HG02798 (cell line): ENCODE measurements at regions not wholly inside any gene's neighbourhood (a gene's known extent, or its start where the extent isn't known, plus 50 kb on each side); places are given as distances from the start of the nearest gene placed in this dataset.
"Not testable (repeated sequence)": the region's sequence is repeated elsewhere in the genome, so short reads cannot be mapped to it uniquely, and the experiment has no call there.

Source experiments
- ATAC-seq: cut with Tn5 transposase; IDR thresholded peaks from one replicate; pipeline ENCODE4 v1.9.1; 2021; ENCODE audit warnings: mild to moderate bottlenecking; ENCODE audit not compliant: unreplicated experiment, poor library complexity

DNA sequence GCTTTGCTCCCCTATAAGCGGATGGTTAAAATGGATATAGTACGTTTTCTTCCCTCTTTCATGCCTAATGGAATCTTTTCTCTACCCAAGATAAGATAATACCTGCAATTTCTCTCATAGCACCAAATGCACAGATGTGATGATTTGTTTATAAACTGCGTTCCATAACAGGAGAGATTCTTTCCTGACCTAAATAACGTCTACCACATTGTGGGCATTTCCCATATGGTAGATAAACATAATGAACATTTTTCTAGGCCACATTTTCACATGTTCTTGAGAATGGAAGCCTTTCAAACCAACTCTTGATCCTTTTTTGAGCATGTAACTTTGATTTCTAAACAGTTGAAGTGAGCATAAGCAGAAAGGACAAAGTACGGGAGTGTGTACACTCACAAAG is 448.5 kb downstream of the CSNK1G3 start:
- no peak for ATAC-seq

DNA sequence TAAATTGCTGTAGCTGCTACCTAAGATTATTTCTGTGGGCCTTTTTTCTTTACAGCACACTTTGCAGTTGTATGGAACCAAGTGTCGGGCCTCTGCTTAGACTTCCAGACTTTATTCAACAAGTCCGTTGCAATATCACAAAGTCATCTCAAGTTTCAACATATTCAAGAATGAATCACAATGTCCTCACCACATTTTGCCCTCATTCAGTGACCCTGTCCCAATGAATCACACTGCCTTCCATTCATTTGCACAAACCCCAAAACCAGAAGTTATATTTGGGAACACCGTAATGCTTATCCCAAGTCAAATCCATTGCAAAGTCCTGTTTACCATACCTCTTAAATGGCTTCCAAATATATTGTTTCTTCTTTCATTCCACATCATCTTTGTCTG is 439.6 kb downstream of the CSNK1G3 start:
- no peak for ATAC-seq

- no peak for ATAC-seq
Observed at GRCh38 chr5:123950701-123951581, 439.0 kb downstream of the CSNK1G3 start.

DNA sequence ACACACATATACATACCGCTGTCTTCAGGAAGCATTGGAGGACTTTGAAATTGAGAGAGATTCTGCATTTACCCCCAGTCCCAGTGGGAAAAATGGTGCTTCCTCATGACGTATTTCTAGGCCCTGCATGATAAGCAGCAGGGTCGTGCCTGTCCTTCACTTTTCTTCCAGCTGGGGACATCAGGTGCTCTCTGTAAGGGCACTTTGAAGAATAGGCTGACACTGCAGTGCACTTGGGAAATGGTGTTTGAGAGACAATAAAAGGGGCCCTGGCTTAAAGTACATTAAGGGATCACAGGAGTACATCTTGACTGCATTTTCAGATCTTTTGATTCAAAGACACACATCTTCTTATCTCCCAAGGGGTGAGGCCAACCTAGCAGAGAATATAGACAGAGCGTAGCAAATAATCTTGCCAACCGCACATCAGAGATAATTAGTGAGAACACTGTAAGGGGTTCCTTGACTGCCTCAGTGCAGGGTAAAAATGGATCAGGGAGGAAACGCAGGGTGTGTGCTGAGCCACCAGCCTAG is 437.9 kb downstream of the CSNK1G3 start:
- no peak for ATAC-seq

DNA sequence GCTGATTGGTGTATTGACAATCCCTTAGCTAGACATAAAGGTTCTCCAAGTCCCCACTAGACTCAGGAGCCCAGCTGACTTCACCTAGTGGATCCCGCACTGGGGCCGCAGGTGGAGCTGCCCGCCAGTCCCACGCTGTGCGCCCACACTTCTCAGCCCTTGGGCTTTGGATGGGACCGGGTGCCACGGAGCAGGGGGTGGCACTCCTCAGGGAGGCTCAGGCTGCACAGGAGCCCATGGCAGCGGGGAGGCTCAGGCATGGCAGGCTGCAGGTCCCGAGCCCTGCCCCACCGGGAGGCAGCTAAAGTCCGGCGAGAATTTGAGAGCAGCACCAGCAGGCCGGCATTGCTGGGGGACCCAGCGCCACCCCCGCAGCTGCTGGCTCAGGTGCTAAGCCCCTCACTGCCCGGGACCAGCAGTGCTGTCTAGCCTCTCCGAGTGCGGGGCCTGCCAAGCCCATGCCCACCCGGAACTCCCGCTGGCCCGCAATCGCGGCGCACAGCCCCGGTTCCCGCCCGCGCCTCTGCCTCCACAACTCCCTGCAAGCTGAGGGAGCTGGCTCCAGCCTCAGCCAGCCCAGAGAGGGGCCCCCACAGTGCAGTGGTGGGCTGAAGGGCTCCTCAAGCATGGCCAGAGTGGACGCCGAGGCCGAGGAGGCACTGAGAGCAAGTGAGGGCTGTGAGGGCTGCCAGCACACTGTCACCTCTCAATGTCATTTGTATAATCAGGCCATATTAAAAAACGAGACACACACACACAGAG is 437.2 kb downstream of the CSNK1G3 start:
- no peak for ATAC-seq

DNA sequence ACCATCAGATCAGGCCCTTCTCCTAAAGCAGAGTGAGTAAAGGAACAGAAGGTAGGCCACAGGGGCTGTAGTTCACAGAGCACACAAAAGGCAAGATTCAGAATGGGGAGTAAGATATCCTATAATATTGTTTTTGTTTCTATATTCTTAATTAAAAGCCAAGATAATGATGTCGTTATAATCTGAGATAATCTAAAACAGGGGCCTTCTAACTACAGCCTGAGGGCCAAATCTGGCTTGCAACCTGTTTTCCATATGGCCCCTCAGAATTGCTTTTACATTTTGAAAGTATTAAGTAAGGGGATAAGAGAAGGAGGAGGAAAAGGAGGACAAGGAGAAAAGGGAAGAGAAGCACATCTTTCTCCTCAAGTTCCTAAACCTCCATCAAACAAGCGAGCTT is 435.8 kb downstream of the CSNK1G3 start:
- no peak for ATAC-seq

DNA sequence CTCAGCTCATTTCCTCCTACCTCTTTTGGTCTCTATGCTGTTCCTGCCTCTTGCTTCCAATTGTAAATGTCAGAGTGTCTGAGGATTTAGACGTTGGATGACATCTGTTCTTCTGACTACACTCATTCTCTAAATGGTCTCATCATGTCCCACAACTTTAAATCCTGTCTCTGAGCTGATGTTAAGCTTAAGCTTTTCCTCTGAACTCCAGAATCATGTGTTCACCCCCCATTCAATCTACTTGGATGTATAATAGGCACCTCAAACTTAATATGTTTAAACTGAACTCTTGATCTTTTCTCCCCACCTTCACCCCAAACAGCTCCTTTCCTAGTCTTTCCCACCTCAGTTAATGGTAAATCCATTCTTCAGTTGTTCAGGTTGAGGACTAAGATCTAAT is 433.6 kb downstream of the CSNK1G3 start:
- no peak for ATAC-seq

- no peak for ATAC-seq
Observed at GRCh38 chr5:123943151-123943550, 431.2 kb downstream of the CSNK1G3 start.

- ATAC-seq = no peak
Observed at GRCh38 chr5:123940416-123940815, 428.4 kb downstream of the CSNK1G3 start.

DNA sequence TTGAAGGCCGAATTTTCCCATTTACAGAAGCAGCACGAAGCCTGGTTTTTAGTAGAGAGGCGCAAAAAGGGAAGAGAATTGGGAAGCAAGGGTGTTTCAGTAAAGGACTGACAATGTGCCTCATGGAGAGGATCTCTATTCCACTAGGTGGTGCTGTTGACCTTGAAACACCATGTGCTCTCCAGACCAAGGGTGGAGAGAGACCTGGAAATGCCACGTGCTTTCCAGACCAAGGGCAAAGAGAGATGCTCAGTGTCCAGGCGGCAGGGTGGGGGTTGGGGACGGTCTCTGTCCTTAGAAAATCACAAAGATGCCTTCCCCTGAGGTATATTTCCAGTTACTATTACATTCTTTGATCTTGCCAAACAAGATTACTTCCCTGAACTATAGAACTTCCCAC is 425.3 kb downstream of the CSNK1G3 start:
- no peak for ATAC-seq

DNA sequence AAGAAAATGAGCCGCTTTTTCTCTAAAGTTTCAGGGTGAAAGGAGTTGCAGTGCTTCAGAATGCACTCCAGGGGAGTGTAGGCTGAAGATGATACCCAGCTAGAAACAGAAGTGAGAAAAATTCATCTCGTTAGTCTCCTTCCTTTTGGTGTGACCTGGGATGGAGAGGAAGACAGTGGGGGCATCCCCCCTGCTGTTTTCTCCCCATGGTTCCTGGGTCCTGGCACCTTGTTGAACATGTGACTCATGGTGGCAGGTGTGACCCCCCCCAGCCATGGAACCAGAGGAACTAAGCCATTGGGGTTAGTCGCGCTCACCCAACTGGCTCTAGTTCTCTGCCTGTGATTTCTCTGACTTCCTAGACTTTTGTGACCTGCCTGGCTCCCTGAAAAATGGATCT is 424.6 kb downstream of the CSNK1G3 start:
- no peak for ATAC-seq

- not testable (repeated sequence) for ATAC-seq
Observed at GRCh38 chr5:123933812-123934211, 421.8 kb downstream of the CSNK1G3 start.

GRCh38 chr5:123929055-123929474 is 417.1 kb downstream of the CSNK1G3 start:
- ATAC-seq = no peak

GRCh38 chr5:123928401-123928800 is 416.4 kb downstream of the CSNK1G3 start:
- no peak for ATAC-seq

- no peak for ATAC-seq
Observed at GRCh38 chr5:123921193-123921592, 409.2 kb downstream of the CSNK1G3 start.

DNA sequence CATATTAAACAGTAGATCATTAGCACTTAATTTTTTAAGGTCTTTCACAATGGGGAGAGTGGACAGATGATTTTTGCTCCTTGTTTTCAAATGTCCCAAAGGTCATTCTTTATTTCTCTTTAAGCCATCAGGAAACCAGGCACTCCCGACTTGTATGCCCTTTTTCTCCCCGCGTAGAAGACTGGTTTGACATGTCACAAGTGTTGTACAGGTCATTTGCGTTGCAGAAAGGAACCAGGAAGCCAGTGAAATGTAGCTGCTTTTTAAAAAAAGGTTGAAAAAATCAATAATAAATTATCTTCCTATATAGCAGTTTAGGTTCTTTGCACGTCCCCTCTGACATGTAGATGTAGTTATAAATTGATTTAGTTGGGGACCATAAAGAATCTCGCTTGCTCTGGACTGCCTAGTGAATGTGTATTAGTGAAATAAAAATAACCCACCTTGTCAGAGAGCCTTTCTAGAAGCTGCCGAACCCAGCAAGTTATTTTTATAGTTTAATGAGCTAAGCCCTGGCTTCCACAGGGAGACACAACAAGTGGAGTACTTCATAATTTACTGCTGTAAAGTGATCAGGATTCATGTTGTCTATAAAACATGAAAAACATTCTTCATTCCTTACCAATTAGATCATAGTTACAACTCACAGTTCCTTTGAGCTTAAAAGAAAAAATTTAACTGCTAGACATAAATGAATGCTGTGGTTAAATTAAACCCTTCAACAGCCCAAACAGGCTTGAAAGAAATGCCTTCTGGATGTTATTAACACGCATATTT is 404.6 kb downstream of the CSNK1G3 start:
- no peak for ATAC-seq

GRCh38 chr5:123914333-123914732 is 402.4 kb downstream of the CSNK1G3 start:
- no peak for ATAC-seq

DNA sequence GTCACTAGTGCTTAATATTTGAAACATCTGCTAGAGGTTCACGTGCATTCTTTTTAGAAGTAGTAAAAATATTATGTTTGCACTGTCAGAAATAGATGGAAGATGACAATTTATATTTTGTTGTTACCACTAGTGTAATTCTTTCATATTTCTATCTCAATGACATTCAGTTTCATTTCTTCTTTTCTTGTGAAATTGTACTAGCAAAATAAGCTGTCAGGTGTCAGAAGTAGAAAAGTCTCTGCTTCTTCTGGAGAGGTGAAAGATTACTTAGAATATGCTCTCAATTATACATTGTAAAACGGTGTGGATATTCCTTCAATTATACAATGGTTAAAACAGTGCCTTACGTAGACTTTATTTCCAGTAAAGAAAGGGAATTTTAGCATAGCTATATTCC is 395.4 kb downstream of the CSNK1G3 start:
- ATAC-seq = no peak

DNA sequence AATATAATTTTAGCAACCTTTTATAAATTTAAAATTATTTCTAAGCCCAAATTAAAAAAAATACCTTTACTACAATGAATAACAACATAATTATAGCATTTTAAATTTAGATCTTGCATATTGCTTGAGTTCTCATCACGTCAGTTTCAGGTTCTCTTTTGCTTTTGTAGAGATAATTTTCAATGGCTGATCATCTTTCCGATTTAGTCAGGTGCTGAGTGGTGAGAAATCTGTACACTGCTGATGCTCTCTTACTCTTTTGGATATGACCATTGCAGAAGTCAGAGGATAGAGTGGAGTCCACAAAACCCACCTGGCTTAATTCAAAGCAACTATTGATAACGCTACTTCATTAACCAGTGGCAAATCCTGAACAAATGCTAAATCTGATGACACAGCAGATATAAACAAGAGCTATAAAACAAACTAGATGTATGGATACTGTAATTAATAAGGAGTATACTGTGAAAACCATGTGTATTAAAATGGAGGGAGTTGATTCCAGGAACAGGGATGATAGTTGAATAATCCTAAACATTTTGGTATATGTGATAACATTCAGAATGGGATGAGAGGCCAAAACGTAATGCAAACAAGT is 394.8 kb downstream of the CSNK1G3 start:
- no peak for ATAC-seq

DNA sequence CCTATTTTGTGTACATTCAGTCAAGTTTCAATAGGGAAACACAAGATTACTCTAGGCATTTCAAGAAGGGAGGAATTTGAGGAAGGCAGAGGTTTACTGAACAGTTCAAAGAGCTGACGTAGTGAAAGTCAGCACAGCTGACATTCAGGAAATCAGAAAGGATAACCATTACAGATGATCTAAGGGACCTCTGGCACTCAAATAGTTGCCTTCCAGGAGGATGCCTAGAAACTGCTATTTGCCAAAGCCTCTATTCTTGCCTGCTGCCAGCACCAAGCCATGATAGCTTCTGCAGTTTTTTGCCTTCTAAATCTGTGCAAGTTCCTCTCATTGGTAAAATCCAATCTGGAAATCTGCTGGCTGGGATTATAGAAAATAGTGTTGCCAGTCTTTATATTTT is 373.1 kb downstream of the CSNK1G3 start:
- ATAC-seq = no peak
